GM12874 (cell line): ENCODE measurements at regions not wholly inside any gene's neighbourhood (a gene's known extent, or its start where the extent isn't known, plus 50 kb on each side); places are given as distances from the start of the nearest gene placed in this dataset.

Experiments used
- CTCF ChIP-seq: IDR thresholded peaks from 2 replicates; pipeline ENCODE4 v1.5.1; 2011; ENCODE audit warnings: low read depth, mild to moderate bottlenecking, control low read depth, low read length, moderate library complexity; ENCODE audit not compliant: insufficient read depth

- TF ChIP-seq CTCF, result no peak
Measured at GRCh38 chr4:123619326-123619725, 222.7 kb downstream of the SPRY1 start.

DNA sequence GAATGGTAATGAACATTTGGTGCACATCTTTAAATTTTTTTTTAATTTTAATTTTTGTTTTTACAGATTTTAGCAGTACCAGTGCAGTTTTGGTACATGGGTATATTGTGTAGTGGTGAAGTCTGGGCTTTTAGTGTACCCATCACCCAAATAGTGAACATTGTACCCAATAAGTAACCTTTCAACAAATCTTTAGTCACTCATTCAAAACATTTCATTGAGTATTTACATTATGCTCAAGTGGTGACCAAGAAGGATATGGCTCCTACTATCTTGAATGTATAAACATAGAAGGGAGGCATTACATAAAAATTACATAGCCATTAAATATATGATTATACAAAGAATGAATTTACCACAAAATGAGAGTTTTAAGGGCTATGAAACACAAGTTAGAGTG is 223.3 kb downstream of the SPRY1 start:
- TF ChIP-seq CTCF, result no peak

GRCh38 chr4:123621072-123621705 is 224.6 kb downstream of the SPRY1 start:
- no peak for TF ChIP-seq CTCF

DNA sequence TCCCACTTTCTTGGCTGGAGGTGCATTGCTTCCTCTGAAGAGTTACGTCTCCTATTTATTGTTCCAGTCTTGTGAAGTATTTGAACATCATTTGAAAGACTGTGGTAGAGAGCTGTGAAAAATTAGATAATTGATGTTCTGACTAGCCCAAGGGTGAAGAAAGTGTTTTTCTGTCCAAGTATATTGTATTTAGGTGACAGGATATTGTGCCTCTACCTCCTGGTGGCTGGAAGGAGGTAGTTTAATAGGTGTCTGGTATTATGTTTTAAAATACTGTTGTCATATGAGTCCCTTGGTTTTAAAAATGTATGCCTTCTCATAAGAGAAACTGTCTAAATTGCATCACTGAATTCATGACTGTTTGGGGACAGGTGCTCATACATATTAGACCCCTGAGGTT is 226.0 kb downstream of the SPRY1 start:
- no peak for TF ChIP-seq CTCF

GRCh38 chr4:123623611-123624010 is 227.0 kb downstream of the SPRY1 start:
- no peak for TF ChIP-seq CTCF

DNA sequence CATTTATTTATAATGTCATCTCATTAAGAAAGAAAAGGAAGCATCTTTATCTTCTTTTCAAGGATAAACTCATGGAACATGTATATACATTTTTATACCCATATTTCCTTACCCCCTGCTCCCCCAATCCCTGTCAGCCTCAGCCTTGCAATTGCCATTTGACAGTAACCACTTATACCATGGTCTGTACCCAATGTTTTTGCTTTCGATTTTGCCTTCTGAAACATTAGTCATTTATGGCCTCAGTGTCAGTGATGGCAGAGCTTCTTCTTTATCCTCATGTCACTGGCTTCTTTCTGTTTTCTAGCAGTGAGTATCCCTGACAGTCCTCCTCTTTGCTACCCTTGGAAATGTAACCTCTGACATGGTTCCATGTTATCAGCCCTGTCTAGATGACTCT is 228.4 kb downstream of the SPRY1 start:
- no peak for TF ChIP-seq CTCF

- no peak for TF ChIP-seq CTCF
Measured at GRCh38 chr4:123628288-123628687, 231.7 kb downstream of the SPRY1 start.
